Sigmoid colon (tissue), 6 donors: ENCODE measurements at regions not wholly inside any gene's neighbourhood (a gene's known extent, or its start where the extent isn't known, plus 50 kb on each side); places are given as distances from the start of the nearest gene placed in this dataset.
A peak's percentile ranks its signal among the peaks of the same experiment; 100 is the strongest.
"Not testable (repeated sequence)": the region's sequence is repeated elsewhere in the genome, so short reads cannot be mapped to it uniquely, and the experiment has no call there.

Experiments used
- DNase-seq: peaks from one replicate; pipeline ENCODE4 v3.0.0-alpha.2; 2019
- H3K27ac ChIP-seq, 4 donors: fragments of 200-600 bp; sonication (generic); one replicate each; pipeline ENCODE4 v1.5.1; 2016 to 2019; ENCODE audit warnings: mild to moderate bottlenecking in 1 of 4
- H3K27me3 ChIP-seq, 3 donors: fragments of 200-600 bp; sonication (generic); one replicate each; pipeline ENCODE4 v1.5.1; 2019; ENCODE audit warnings: mild to moderate bottlenecking in 1 of 3
- H3K36me3 ChIP-seq, 4 donors: fragments of 200-600 bp; sonication (generic); one replicate each; pipeline ENCODE4 v1.5.1; 2016 to 2019
- H3K4me1 ChIP-seq, 4 donors: fragments of 200-600 bp; sonication (generic); one replicate each; pipeline ENCODE4 v1.5.1; 2017 to 2019
- H3K4me3 ChIP-seq, 4 donors: fragments of 200-600 bp; sonication (generic); one replicate each; pipeline ENCODE4 v1.5.1; 2017 to 2019; ENCODE audit warnings: mild to moderate bottlenecking in 2 of 4, moderate library complexity in 1 of 4
- H3K9me3 ChIP-seq, 4 donors: fragments of 200-600 bp in 3 of 4; sonication (generic) in 3 of 4; one replicate each; pipeline versions ENCODE4 v1.5.1 to v1.6.1; 2013 to 2019
- CTCF ChIP-seq, 4 experiments: fragments of 450-650 bp in 3 of 4; fragments of 200-600 bp in 1 of 4; IDR thresholded peaks; one replicate each; pipeline ENCODE4 v1.5.1; 2016 to 2019; ENCODE audit warnings: antibody characterized with exemption in 4 of 4, mild to moderate bottlenecking in 3 of 4, moderate library complexity in 2 of 4
- EP300 ChIP-seq, 4 donors: sonication (generic); formaldehyde crosslinking; IDR thresholded peaks; one replicate each; pipeline ENCODE4 v1.6.1; 2017; ENCODE audit warnings: antibody characterized with exemption in 4 of 4
- POLR2A ChIP-seq, 2 donors: fragments of 450-650 bp; IDR thresholded peaks; one replicate each; pipeline ENCODE4 v1.6.1; 2016; ENCODE audit warnings: antibody characterized with exemption in 2 of 2, mild to moderate bottlenecking in 2 of 2, moderate library complexity in 2 of 2
- POLR2AphosphoS5 ChIP-seq, 4 donors: sonication (generic); formaldehyde crosslinking; IDR thresholded peaks; one replicate each; pipeline ENCODE4 v1.6.1; 2017; ENCODE audit warnings: antibody characterized with exemption in 4 of 4
- WGBS, 2 donors: extraction: QIAGEN DNeasy Blood & Tissue Kit; methylation state at CpG; one replicate each; pipeline ENCODE4 v1.1.7; 2013; 5-methylcytosine and 5-hydroxymethylcytosine counted together
- intact Hi-C: fragments of 100-400 bp; cut with DNase I; formaldehyde crosslinking; loops from one replicate; pipeline ENCODE4 v1.15.1; 2023
- donor health status: healthy with polysubstance abuse.
- donor health status: healthy.

DNA sequence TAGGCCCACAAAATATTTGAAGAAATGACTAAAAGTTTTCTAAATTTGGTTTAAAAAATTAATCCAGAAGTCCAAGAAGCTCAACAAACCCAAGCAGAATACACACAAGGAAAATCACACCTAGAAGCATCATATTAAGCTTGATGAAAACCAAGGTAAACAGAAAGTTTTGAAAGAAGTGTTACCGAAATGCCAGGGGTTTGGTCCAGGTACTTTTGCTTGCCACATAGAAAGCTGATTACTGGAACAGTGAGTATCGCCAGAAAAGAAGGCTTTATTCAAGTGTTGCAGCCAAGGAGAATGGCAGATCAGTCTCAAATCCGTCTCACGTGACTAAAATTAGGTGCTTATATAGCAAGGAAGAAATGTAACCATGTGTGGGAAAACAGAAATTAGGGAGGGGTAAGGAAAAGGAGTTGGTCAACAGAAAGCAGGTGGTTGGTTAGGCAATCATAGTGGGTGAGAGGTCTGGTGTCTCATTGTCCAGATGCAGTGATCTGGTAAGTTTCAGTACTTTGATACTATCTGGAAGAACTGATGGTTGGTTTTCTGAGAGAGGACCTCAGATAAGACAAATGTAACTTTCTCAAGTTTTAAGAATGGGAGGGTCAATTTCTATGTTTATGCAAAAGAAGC is 96.9 kb upstream of the MYRIP start:
- WGBS, 2 donors = 94% methylated on average over 4 of the region's 4 CpGs
- Histone ChIP-seq H3K27me3 (no peaks in the 10 kb centered on the region), H3K36me3 (no peaks in the 10 kb centered on the region), H3K9me3 (no peaks in the 10 kb centered on the region), H3K27ac (no peak overlapping the region), H3K4me3 (no peak overlapping the region), H3K4me1 (no peaks in the 10 kb centered on the region)
- intact Hi-C loops = no loop called here
- TF ChIP-seq POLR2A (IDR thresholded peaks at IDR 0.05) (no peak), EP300 (IDR thresholded peaks at IDR 0.05) (no peak)
- DNase-seq = no peak

DNA sequence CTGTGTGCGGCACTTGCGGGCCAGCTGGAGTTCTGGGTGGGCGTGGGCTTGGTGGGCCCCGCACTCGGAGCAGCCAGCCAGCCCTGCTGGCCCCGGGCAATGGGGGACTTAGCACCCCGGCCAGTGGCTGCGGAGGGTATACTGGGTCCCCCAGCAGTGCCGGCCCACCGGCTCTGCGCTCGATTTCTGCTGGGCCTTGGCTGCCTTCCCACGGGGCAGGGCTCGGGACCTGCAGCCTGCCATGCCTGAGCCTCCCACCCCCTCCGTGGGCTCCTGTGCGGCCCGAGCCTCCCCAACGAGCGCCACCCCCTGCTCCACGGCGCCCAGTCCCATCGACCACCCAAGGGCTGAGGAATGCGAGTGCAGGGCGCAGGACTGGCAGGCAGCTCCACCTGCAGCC is 96.1 kb upstream of the MYRIP start:
- H3K27ac ChIP-seq, DNase-seq, H3K4me3 ChIP-seq, intact Hi-C loops, H3K4me1 ChIP-seq, H3K9me3 ChIP-seq, H3K36me3 ChIP-seq, H3K27me3 ChIP-seq: not testable (repeated sequence)
- 96% methylated on average over 24 of the region's 24 CpGs for WGBS, 2 donors

- TF ChIP-seq EP300 (IDR thresholded peaks at IDR 0.05) (no peak), CTCF (IDR thresholded peaks at IDR 0.05) (no peak), POLR2A (IDR thresholded peaks at IDR 0.05) (no peak), POLR2AphosphoS5 (IDR thresholded peaks at IDR 0.05) (no peak)
- Histone ChIP-seq H3K27ac (no peak overlapping the region), H3K9me3 (no peaks in the 10 kb centered on the region), H3K4me3 (no peak overlapping the region), H3K27me3 (no peaks in the 10 kb centered on the region), H3K36me3 (no peaks in the 10 kb centered on the region), H3K4me1 (no peaks in the 10 kb centered on the region)
- intact Hi-C loops = no loop called here
- no peak for DNase-seq
- 54 to 71% methylated on average over 3 of the region's 3 CpGs for WGBS, 2 donors
These were observed 92.6 kb upstream of the MYRIP start for GRCh38 chr3:39716849-39717248.

GRCh38 chr3:39718674-39719595 is 90.5 kb upstream of the MYRIP start:
- Histone ChIP-seq H3K9me3 (no peaks in the 10 kb centered on the region), H3K27ac (no peak overlapping the region), H3K27me3 (no peaks in the 10 kb centered on the region), H3K4me1 (no peaks in the 10 kb centered on the region), H3K4me3 (no peak overlapping the region), H3K36me3 (no peaks in the 10 kb centered on the region)
- TF ChIP-seq EP300 (IDR thresholded peaks at IDR 0.05) (no peak), POLR2A (IDR thresholded peaks at IDR 0.05) (no peak), POLR2AphosphoS5 (IDR thresholded peaks at IDR 0.05) (no peak)
- DNase-seq = no peak
- intact Hi-C loops = no loop called here
- WGBS, 2 donors = 82 to 84% methylated on average over 7 of the region's 7 CpGs

- TF ChIP-seq CTCF (IDR thresholded peaks at IDR 0.05) = no peak
- TF ChIP-seq POLR2AphosphoS5 (IDR thresholded peaks at IDR 0.05) = no peak
- no peak for TF ChIP-seq POLR2A (IDR thresholded peaks at IDR 0.05)
- no peak for TF ChIP-seq EP300 (IDR thresholded peaks at IDR 0.05)
- Histone ChIP-seq H3K27ac (no peak overlapping the region), H3K4me1 (no peaks in the 10 kb centered on the region), H3K36me3 (no peaks in the 10 kb centered on the region), H3K27me3 (no peaks in the 10 kb centered on the region), H3K9me3 (no peaks in the 10 kb centered on the region), H3K4me3 (no peak overlapping the region)
- no peak for DNase-seq
- 30 to 73% methylated on average over 1 of the region's 1 CpG for WGBS, 2 donors
- intact Hi-C loops = no loop called here
These were observed 88.3 kb upstream of the MYRIP start for GRCh38 chr3:39721076-39721475.

DNA sequence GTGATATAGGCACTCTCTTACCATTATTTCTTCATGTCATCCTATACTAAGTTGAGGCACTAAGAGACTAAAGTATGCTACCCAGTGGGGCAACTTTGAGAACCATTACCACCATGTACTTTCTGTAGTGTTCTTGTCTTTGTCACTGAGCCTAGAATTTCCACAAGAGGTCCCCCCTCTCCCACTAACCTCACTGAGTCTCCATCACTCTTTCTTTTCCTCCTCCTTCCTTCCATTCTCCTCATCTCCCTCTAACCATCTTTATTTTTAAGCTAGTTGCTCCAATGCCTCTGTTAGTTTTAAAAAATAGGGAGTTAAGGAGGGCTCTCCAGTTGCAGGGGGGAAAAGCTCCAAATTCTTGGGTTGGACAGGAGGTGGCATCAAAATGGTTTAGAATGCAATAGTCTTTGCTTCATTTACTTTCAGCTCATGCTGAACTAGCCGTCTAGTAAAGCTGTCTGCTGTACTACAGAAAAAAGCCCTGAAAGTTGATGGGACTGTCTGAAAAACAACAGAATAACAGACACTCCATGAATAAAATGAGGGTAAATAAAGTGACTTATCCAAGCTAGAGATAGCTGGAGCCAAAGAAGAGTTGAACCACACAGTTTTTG is 85.1 kb upstream of the MYRIP start:
- Histone ChIP-seq H3K4me3 (no peak overlapping the region), H3K36me3 (no peaks in the 10 kb centered on the region), H3K9me3 (no peaks in the 10 kb centered on the region), H3K27ac (no peak overlapping the region), H3K4me1 (no peaks in the 10 kb centered on the region), H3K27me3 (no peaks in the 10 kb centered on the region)
- peak in 2 of 4 experiments; percentile 11 to 12 for TF ChIP-seq CTCF (IDR thresholded peaks at IDR 0.05)
- no peak for TF ChIP-seq POLR2A (IDR thresholded peaks at IDR 0.05)
- DNase-seq = no peak
- WGBS, 2 donors = 34 to 66% methylated on average over 1 of the region's 1 CpG
- intact Hi-C loops = no loop called here
